Prostate gland (tissue), 2 donors: ENCODE measurements at regions not wholly inside any gene's neighbourhood (a gene's known extent, or its start where the extent isn't known, plus 50 kb on each side); places are given as distances from the start of the nearest gene placed in this dataset.
"Not testable (repeated sequence)": the region's sequence is repeated elsewhere in the genome, so short reads cannot be mapped to it uniquely, and the experiment has no call there.

Source experiments
- DNase-seq: peaks from one replicate; pipeline ENCODE4 v3.0.0-alpha.2; 2019; ENCODE audit warnings: low spot score
- H3K27ac ChIP-seq, 2 donors: fragments of 200-600 bp; sonication (generic); 2 replicates each; pipeline ENCODE4 v1.5.1; 2017 to 2019
- H3K27me3 ChIP-seq: fragments of 200-600 bp; sonication (generic); replicated peaks from 2 replicates; pipeline ENCODE4 v1.5.1; 2019; ENCODE audit not compliant: insufficient read depth
- H3K36me3 ChIP-seq, 2 donors: fragments of 200-600 bp; sonication (generic); 1 replicate in 1 of 2; 2 replicates in 1 of 2; pipeline versions ENCODE4 v1.5.1 to v1.8.1; 2017 to 2019
- H3K4me1 ChIP-seq: fragments of 200-600 bp; sonication (generic); replicated peaks from 2 replicates; pipeline ENCODE4 v1.5.1; 2019
- H3K4me3 ChIP-seq, 2 donors: fragments of 200-600 bp; sonication (generic); 2 replicates each; pipeline ENCODE4 v1.5.1; 2017 to 2019
- H3K9me3 ChIP-seq: fragments of 200-600 bp; sonication (generic); 2 replicates; pipeline ENCODE4 v1.5.1; 2017
- CTCF ChIP-seq, 4 experiments: fragments of 200-600 bp in 2 of 4; fragments of 450-650 bp in 2 of 4; sonication (generic) in 2 of 4; IDR thresholded peaks; 1 replicate in 3 of 4; 2 replicates in 1 of 4; pipeline ENCODE4 v1.5.1; 2016 to 2019; ENCODE audit warnings: antibody characterized with exemption in 4 of 4, mild to moderate bottlenecking in 2 of 4, moderate library complexity in 2 of 4
- POLR2A ChIP-seq: fragments of 450-650 bp; IDR thresholded peaks from one replicate; pipeline ENCODE4 v1.6.1; 2016; ENCODE audit warnings: antibody characterized with exemption, mild to moderate bottlenecking
- POLR2AphosphoS5 ChIP-seq: sonication (generic); formaldehyde crosslinking; IDR thresholded peaks from one replicate; pipeline ENCODE4 v1.6.1; 2017; ENCODE audit warnings: antibody characterized with exemption
- WGBS: methylation state at CpG from one replicate; pipeline ENCODE4 v1.1.5; 2018; 5-methylcytosine and 5-hydroxymethylcytosine counted together
- intact Hi-C: fragments of 100-400 bp; cut with DNase I; formaldehyde crosslinking; loops from one replicate; pipeline ENCODE4 v1.14.2; 2022

- DNase-seq, result no peak
- no peaks in the 10 kb centered on the region for H3K4me1 ChIP-seq
- no peaks in the 10 kb centered on the region for H3K9me3 ChIP-seq
- WGBS, result 82% methylated on average over 4 of the region's 4 CpGs
- H3K27me3 ChIP-seq, result no peaks in the 10 kb centered on the region
- H3K36me3 ChIP-seq, result no peaks in the 10 kb centered on the region
- H3K27ac ChIP-seq, result no peak overlapping the region
- intact Hi-C loops, result no loop called here
- H3K4me3 ChIP-seq, result no peak overlapping the region
- no peak for TF ChIP-seq CTCF (IDR thresholded peaks at IDR 0.05)
- TF ChIP-seq POLR2AphosphoS5, result no peak
- TF ChIP-seq POLR2A, result no peak
Measured at GRCh38 chr1:166693158-166693557, 146.1 kb upstream of the POGK start.

- H3K9me3 ChIP-seq, result no peaks in the 10 kb centered on the region
- H3K4me3 ChIP-seq, result no peak overlapping the region
- no peak overlapping the region for H3K27ac ChIP-seq
- H3K27me3 ChIP-seq, result no peaks in the 10 kb centered on the region
- WGBS, result 51% methylated on average over 4 of the region's 4 CpGs
- no peaks in the 10 kb centered on the region for H3K36me3 ChIP-seq
- intact Hi-C loops, result no loop called here
- DNase-seq, result no peak
- TF ChIP-seq CTCF (IDR thresholded peaks at IDR 0.05) (no peak), POLR2AphosphoS5 (no peak), POLR2A (no peak)
- no peaks in the 10 kb centered on the region for H3K4me1 ChIP-seq
Measured at GRCh38 chr1:166693673-166694297, 145.5 kb upstream of the POGK start.

GRCh38 chr1:166695115-166695514, 144.2 kb upstream of the POGK start:
- TF ChIP-seq POLR2A, result no peak
- no peak for TF ChIP-seq POLR2AphosphoS5
- TF ChIP-seq CTCF (IDR thresholded peaks at IDR 0.05), result no peak
- Histone ChIP-seq H3K36me3 (no peaks in the 10 kb centered on the region), H3K9me3 (no peaks in the 10 kb centered on the region), H3K27ac (no peak overlapping the region), H3K27me3 (no peaks in the 10 kb centered on the region), H3K4me3 (no peak overlapping the region), H3K4me1 (no peaks in the 10 kb centered on the region)
- 43% methylated on average over 1 of the region's 1 CpG for WGBS
- intact Hi-C loops, result no loop called here
- DNase-seq, result no peak

GRCh38 chr1:166695834-166696233, 143.4 kb upstream of the POGK start:
- H3K27ac ChIP-seq, DNase-seq, H3K4me3 ChIP-seq, H3K9me3 ChIP-seq, H3K27me3 ChIP-seq, H3K36me3 ChIP-seq, intact Hi-C loops, H3K4me1 ChIP-seq: not testable (repeated sequence)
- 83% methylated on average over 2 of the region's 2 CpGs for WGBS

- 80% methylated on average over 4 of the region's 4 CpGs for WGBS
- no peaks in the 10 kb centered on the region for H3K36me3 ChIP-seq
Measured at GRCh38 chr1:166698771-166699170, 140.5 kb upstream of the POGK start.

More at GRCh38 chr1:166698771-166699170, 140.5 kb upstream of the POGK start:
- H3K4me3 ChIP-seq, result no peak overlapping the region
- no peak for DNase-seq
- no peaks in the 10 kb centered on the region for H3K4me1 ChIP-seq
- no peaks in the 10 kb centered on the region for H3K9me3 ChIP-seq
- TF ChIP-seq POLR2A (no peak), POLR2AphosphoS5 (no peak), CTCF (IDR thresholded peaks at IDR 0.05) (no peak)
- no peaks in the 10 kb centered on the region for H3K27me3 ChIP-seq
- no peak overlapping the region for H3K27ac ChIP-seq
- intact Hi-C loops, result no loop called here
